Gastroesophageal sphincter (tissue), 3 donors: ENCODE measurements at regions not wholly inside any gene's neighbourhood (a gene's known extent, or its start where the extent isn't known, plus 50 kb on each side); places are given as distances from the start of the nearest gene placed in this dataset.

ENCODE experiments used
- POLR2A ChIP-seq, 2 donors: fragments of 450-650 bp; IDR thresholded peaks; one replicate each; pipeline ENCODE4 v1.6.1; 2017; ENCODE audit warnings: antibody characterized with exemption in 2 of 2, mild to moderate bottlenecking in 2 of 2, moderate library complexity in 1 of 2
- TF ChIP-seq, protein P1 (sequence below), 4 experiments: fragments of 200-600 bp in 2 of 4; fragments of 450-650 bp in 2 of 4; sonication (generic) in 1 of 4; IDR thresholded peaks; one replicate each; pipeline ENCODE4 v1.5.1; 2017 to 2019; ENCODE audit warnings: antibody characterized with exemption in 4 of 4, mild to moderate bottlenecking in 2 of 4, moderate library complexity in 2 of 4

DNA sequence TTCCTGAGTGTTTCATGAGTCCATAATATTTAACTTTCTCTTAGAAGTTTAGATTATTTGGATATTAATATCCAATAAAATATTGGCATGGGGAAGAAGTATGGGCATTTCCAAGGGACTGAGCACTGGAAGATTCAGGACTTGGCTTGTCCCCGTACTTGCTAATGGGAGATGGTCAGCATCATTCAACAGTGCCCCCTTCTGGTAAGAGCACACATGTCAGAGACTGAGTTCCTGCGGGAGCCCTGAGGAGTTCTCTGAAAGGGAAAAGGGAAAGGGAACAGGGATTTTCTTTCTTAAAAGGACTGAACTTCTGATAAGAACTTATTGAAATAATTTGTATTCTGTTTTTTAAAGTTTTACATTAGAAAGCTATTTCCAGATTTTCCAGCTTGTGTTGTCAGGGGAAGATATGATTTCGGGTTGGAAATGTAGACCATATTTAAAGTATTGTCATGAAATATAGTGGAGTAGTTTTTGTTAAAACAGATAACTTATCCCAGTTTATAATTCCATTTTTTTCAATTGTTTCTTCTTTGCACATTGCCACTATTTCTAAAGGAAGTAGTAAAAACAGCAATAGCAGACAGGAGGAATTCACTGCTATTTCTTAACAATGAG lies 59.8 kb upstream of the C12orf71 start:
- TF ChIP-seq, protein P1, sequence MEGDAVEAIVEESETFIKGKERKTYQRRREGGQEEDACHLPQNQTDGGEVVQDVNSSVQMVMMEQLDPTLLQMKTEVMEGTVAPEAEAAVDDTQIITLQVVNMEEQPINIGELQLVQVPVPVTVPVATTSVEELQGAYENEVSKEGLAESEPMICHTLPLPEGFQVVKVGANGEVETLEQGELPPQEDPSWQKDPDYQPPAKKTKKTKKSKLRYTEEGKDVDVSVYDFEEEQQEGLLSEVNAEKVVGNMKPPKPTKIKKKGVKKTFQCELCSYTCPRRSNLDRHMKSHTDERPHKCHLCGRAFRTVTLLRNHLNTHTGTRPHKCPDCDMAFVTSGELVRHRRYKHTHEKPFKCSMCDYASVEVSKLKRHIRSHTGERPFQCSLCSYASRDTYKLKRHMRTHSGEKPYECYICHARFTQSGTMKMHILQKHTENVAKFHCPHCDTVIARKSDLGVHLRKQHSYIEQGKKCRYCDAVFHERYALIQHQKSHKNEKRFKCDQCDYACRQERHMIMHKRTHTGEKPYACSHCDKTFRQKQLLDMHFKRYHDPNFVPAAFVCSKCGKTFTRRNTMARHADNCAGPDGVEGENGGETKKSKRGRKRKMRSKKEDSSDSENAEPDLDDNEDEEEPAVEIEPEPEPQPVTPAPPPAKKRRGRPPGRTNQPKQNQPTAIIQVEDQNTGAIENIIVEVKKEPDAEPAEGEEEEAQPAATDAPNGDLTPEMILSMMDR (IDR thresholded peaks at IDR 0.05), result peak; percentile 61 to 83 (median 75)
- no peak for TF ChIP-seq POLR2A (IDR thresholded peaks at IDR 0.05)
